OCI-LY1 (cell line): ENCODE measurements at regions not wholly inside any gene's neighbourhood (a gene's known extent, or its start where the extent isn't known, plus 50 kb on each side); places are given as distances from the start of the nearest gene placed in this dataset.

ENCODE experiments used
- EZH2 ChIP-seq: fragments of 200-600 bp; sonication (generic), shearing (Covaris generic); IDR thresholded peaks from 2 replicates; pipeline ENCODE4 v1.8.0; 2017; ENCODE audit warnings: borderline replicate concordance, mixed run types, mild to moderate bottlenecking, antibody characterized with exemption, low read length, moderate library complexity, mixed read lengths
- TF ChIP-seq, protein P1 (sequence below): fragments of 200-600 bp; sonication (generic), shearing (Covaris generic); IDR thresholded peaks from 2 replicates; pipeline ENCODE4 v1.5.1; 2017; ENCODE audit warnings: mild to moderate bottlenecking, antibody characterized with exemption, low read length, moderate library complexity, mixed read lengths

DNA sequence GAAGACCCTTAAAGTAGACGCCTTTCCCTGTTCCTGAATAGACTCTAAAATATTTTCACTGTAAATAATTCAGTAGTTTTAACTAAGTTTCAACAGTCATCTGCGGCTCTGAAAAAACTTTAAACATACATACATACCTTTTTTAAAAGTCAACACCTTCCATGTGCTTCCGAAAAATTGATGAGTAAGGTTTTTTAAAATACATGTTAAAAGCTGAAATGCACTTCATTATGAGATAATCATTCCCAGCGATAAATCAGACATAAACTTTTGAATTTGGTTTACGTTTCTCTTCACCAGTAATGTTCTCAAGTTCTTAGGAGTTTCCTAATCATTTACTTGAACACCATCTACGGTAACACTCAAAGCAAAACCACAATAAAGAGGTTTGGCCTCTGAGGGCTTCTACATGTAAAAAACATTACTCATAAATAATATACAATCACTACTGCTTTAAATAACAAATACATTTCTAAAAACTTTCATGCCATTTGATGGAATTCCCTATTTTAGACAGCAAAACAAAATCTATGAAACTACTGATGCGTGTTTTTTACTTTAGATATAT lies 403.5 kb downstream of the SHQ1 start:
- TF ChIP-seq, protein P1, sequence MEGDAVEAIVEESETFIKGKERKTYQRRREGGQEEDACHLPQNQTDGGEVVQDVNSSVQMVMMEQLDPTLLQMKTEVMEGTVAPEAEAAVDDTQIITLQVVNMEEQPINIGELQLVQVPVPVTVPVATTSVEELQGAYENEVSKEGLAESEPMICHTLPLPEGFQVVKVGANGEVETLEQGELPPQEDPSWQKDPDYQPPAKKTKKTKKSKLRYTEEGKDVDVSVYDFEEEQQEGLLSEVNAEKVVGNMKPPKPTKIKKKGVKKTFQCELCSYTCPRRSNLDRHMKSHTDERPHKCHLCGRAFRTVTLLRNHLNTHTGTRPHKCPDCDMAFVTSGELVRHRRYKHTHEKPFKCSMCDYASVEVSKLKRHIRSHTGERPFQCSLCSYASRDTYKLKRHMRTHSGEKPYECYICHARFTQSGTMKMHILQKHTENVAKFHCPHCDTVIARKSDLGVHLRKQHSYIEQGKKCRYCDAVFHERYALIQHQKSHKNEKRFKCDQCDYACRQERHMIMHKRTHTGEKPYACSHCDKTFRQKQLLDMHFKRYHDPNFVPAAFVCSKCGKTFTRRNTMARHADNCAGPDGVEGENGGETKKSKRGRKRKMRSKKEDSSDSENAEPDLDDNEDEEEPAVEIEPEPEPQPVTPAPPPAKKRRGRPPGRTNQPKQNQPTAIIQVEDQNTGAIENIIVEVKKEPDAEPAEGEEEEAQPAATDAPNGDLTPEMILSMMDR, result no peak
- no peak for TF ChIP-seq EZH2
